ENCODE measurements at regions not wholly inside any gene's neighbourhood (a gene's known extent, or its start where the extent isn't known, plus 50 kb on each side); places are given as distances from the start of the nearest gene placed in this dataset.

GRCh38 chr4:79743014-79743413 is 330.0 kb downstream of the ANTXR2 start:
- TF ChIP-seq EP300 (IDR thresholded peaks at IDR 0.05) (no peak), CTCF (IDR thresholded peaks at IDR 0.05) (no peak)

Data from esophagus muscularis mucosa (tissue), 3 donors.